AG08396 (cell line): ENCODE measurements at regions not wholly inside any gene's neighbourhood (a gene's known extent, or its start where the extent isn't known, plus 50 kb on each side); places are given as distances from the start of the nearest gene placed in this dataset.

Source experiments
- DNase-seq: peaks from one replicate; pipeline ENCODE4 v3.0.0; 2012; ENCODE audit warnings: low spot score, mixed read lengths

DNA sequence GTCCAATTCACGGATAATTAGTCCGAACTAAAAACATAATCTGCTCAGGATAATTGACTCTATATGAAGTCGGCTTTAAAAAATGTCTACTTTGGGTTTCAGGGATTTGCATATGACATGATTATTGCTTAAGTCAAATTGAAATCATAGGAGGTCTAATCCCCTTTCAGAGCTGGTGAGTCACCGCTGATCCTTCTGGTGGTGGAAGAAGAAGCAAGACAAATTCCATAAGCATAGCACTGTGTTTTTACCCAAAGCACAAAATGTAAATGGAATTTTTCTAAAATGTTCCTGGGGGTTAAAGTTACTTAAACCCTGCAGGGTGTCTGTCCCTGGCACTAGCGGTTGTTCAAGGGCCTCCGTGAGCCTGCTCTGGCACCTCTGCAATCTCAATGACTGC is 460.2 kb downstream of the LRATD1 start:
- DNase-seq = no peak

DNA sequence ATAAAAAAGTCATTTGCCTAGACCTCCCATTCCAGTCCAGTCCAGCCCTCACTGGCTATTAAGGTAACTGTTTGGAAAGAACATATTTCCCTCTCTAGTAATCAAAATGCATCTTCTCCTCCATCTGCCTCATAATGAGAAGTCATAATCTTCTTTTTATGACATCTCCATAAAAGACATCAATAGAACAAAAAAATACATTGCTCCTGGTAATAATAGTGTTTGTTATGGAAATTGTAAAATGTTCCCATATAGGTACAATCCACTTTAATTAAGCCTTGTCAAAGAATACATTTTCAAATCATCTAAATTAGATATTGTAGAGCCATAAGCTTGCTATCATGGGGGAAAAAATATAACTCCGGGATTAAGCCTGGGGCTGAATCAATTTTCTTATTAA is 461.6 kb downstream of the LRATD1 start:
- no peak for DNase-seq

DNA sequence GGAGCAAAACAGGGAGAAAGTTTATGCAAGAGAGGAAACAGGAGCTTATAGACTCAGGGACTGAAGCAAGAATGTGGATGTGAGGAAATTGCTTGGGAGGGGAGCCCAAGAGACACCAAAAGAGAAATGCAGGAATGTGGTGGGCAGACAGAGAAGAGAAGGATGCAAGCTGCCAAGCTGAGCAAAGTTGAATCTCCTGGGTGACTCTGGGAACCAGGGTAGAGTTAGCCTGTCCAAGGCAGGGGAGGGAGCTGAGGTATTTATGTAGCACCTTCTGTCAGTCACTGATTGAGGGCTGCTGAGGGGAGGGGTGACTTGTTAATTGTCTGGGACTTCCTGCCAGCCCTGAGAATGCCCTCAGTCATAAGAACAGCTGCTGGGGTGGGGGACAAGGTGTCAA is 464.3 kb downstream of the NBAS start:
- DNase-seq = no peak

DNA sequence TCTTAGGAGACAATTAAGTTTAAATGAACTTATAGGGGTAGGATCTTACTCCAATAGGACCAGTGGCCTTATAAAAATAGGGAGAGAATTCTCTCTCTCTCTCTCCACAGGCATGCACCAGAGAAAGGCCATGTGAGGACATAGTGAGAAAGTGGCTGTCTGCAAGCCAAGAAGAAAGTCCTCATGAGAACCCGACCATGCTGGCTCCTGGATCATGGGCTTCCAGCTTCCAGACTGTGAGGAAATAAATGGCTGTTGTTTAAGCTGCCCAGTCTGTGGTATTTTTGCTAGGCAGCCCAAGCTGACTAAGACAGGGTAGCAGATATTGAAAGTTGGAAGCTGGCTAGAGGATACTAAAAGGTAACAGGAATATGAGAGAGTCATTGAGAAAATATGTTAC is 454.0 kb downstream of the NBAS start:
- no peak for DNase-seq

DNA sequence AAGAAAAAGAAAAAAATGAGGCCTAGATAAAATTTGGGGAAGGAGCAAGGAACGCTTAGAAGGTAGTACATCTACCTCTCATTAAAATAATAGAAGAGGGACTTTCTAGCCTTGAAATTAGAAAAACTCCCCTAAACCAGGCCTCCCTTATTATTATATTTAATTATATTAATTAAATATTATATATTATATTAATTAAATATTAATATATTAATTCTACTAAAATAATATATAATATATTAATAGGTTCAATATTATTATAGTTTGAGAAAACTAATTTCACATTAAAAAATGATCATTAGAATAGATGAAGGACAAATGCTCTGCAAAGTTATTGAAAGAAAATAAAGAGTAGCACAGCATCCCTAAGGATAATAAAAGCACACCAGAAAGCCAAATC is 449.4 kb downstream of the NBAS start:
- no peak for DNase-seq

DNA sequence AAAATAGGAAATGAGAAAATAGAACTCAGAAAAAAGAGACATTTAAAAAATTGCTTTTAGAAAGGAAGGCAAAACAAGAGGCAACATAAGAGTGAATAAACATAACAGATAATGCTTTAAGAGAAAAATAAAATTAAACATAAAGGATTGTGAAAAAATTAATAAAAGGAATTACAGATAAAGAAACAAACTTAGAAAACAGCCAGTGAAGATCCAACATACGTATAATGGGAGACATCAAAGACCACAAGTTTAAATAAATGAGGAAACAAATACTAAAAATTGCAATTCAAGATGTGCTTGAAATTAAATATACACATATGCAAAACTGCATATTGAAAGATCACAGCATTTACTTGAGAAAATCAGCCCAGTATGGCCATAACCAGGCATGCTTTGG is 448.9 kb downstream of the NBAS start:
- no peak for DNase-seq

DNA sequence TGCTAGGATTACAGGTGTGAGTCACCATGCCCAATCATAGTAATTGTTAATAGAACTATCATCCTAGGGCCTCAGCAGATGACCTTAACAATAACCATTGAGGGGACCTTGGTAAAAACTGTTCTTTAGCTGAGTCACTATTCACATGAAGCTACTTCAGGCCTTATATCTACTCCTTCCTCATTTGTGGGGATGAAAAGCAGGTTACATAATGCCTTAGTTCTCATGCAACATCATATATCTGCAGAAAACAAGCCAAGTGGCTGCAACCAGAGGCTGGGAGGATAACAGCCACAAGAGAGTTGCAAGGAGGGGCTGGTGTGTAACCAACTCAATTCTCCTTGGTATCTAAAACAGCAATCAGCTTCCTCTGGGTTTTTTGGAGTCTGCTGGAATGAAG is 445.4 kb downstream of the NBAS start:
- DNase-seq = no peak

DNA sequence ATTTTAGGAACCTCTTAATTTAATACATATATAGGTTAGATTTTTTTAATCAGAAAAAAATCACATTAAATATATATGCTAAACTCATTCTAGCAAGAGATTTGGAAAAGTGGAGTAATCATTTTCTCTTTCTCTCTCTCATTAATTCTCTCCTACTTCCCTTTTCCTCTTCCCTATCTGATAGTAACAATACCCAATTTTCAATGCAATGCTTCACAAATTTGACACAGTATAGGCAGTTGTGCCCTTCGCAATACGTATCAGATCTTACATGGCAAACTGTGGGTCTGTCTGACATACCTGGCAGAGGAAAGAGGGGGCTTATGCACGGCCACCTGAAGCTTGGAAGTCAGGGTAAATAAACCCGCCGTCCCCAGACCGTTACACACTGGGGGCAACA is 444.3 kb downstream of the NBAS start:
- no peak for DNase-seq
